Suprapubic skin (tissue), 3 donors: ENCODE measurements at regions not wholly inside any gene's neighbourhood (a gene's known extent, or its start where the extent isn't known, plus 50 kb on each side); places are given as distances from the start of the nearest gene placed in this dataset.

Experiments used
- POLR2A ChIP-seq, 2 donors: fragments of 450-650 bp; IDR thresholded peaks; one replicate each; pipeline ENCODE4 v1.6.1; 2017; ENCODE audit warnings: antibody characterized with exemption in 2 of 2, mild to moderate bottlenecking in 2 of 2, moderate library complexity in 2 of 2
- TF ChIP-seq, protein P1 (sequence below), 2 donors: fragments of 200-600 bp in 1 of 2; fragments of 450-650 bp in 1 of 2; sonication (generic) in 1 of 2; IDR thresholded peaks; one replicate each; pipeline ENCODE4 v1.5.1; 2016 to 2019; ENCODE audit warnings: antibody characterized with exemption in 2 of 2, mild to moderate bottlenecking in 1 of 2, moderate library complexity in 1 of 2

DNA sequence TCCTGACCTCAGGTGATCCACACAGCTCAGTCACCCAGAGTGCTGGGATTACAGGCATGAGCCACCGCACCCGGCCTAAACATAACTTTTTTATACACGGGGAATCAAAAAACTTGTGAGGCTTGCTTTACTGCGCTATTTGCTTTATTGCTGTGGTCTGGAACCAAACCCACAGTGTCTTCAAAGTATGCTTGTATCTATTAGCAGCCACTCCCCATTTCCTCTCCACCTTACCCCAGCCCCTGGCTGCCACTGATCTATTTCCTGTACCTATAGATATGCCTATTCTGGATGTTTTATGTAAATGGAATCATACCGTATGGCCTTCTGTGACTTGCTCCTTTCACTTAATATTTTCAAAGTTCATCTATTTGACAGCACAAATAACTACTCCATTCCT is 233.4 kb downstream of the BMP4 start:
- TF ChIP-seq, protein P1, sequence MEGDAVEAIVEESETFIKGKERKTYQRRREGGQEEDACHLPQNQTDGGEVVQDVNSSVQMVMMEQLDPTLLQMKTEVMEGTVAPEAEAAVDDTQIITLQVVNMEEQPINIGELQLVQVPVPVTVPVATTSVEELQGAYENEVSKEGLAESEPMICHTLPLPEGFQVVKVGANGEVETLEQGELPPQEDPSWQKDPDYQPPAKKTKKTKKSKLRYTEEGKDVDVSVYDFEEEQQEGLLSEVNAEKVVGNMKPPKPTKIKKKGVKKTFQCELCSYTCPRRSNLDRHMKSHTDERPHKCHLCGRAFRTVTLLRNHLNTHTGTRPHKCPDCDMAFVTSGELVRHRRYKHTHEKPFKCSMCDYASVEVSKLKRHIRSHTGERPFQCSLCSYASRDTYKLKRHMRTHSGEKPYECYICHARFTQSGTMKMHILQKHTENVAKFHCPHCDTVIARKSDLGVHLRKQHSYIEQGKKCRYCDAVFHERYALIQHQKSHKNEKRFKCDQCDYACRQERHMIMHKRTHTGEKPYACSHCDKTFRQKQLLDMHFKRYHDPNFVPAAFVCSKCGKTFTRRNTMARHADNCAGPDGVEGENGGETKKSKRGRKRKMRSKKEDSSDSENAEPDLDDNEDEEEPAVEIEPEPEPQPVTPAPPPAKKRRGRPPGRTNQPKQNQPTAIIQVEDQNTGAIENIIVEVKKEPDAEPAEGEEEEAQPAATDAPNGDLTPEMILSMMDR (IDR thresholded peaks at IDR 0.05) = no peak
- no peak for TF ChIP-seq POLR2A (IDR thresholded peaks at IDR 0.05)
